ENCODE measurements at regions not wholly inside any gene's neighbourhood (a gene's known extent, or its start where the extent isn't known, plus 50 kb on each side); places are given as distances from the start of the nearest gene placed in this dataset.

DNA sequence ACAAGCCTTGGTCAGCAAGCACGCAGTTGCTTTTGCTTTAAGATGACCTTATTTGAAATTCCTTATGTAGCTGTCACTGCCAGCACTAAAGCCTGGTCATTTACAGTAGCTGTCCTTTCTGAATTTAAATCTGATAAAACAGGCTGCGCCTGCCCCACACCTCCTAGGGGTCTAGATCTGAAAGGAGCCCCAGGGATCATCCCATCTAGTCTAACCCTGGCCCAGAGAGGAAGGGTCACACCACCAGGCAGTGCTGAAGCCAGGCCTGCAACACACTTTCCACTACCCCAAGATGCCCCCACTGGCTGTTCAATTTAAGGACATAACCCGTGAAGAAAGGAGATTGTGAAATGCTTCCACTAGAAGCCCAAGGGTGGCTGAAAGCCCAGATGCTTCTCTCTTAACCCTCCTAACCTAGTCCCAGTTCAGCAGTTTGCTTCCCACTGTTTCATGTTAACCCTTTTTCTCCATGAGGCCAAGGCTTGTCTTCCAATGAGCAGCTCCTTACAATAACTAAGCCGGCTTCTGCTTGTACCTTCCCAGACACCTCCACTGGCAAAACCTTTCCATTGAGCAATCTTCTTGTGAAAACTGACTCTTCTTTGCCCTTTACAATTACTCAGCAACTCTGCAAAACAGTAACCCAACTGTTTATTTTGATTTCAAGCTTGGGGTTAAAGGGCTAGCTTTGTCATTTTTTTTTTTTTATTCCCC is 198.9 kb upstream of the LPP start:
- peak; percentile 34 to 38 for DNase-seq
- no peak overlapping the region for H3K4me3 ChIP-seq
- no peaks in the 10 kb centered on the region for H3K27me3 ChIP-seq
- no peaks in the 10 kb centered on the region for H3K36me3 ChIP-seq
- intact Hi-C loops (cut with DNase I; ENCODE audit: low total_unique reads) = no loop called here
- no peak for TF ChIP-seq POLR2A (IDR thresholded peaks at IDR 0.05)
- TF ChIP-seq, protein P1, sequence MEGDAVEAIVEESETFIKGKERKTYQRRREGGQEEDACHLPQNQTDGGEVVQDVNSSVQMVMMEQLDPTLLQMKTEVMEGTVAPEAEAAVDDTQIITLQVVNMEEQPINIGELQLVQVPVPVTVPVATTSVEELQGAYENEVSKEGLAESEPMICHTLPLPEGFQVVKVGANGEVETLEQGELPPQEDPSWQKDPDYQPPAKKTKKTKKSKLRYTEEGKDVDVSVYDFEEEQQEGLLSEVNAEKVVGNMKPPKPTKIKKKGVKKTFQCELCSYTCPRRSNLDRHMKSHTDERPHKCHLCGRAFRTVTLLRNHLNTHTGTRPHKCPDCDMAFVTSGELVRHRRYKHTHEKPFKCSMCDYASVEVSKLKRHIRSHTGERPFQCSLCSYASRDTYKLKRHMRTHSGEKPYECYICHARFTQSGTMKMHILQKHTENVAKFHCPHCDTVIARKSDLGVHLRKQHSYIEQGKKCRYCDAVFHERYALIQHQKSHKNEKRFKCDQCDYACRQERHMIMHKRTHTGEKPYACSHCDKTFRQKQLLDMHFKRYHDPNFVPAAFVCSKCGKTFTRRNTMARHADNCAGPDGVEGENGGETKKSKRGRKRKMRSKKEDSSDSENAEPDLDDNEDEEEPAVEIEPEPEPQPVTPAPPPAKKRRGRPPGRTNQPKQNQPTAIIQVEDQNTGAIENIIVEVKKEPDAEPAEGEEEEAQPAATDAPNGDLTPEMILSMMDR (IDR thresholded peaks at IDR 0.05) = no peak
- H3K4me1 ChIP-seq = no peaks in the 10 kb centered on the region
- H3K27ac ChIP-seq = no peak overlapping the region
- no peaks in the 10 kb centered on the region for H3K9me3 ChIP-seq

DNA sequence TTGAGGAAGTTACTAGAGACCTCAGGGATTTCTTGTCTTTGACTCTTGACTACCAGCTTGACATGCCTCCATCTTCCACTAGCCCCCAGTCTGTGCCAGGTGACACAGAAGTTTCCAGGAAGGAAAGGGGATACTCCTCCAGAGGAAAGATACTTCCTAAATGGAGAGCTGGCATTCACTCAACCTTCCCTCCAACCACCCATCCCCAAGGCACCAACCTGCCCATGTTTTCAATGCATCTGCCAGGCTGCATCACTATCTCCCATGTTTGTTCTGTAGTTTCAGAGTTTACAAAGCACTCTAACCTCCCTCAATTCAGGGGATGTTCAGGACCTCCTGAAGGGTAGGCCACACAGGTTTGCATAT is 198.4 kb upstream of the LPP start:
- no peaks in the 10 kb centered on the region for H3K27me3 ChIP-seq
- intact Hi-C loops (cut with DNase I; ENCODE audit: low total_unique reads) = no loop called here
- DNase-seq = no peak
- H3K9me3 ChIP-seq = no peaks in the 10 kb centered on the region
- H3K27ac ChIP-seq = no peak overlapping the region
- H3K36me3 ChIP-seq = no peaks in the 10 kb centered on the region
- TF ChIP-seq POLR2A (IDR thresholded peaks at IDR 0.05) = no peak
- no peak overlapping the region for H3K4me3 ChIP-seq
- no peaks in the 10 kb centered on the region for H3K4me1 ChIP-seq

DNA sequence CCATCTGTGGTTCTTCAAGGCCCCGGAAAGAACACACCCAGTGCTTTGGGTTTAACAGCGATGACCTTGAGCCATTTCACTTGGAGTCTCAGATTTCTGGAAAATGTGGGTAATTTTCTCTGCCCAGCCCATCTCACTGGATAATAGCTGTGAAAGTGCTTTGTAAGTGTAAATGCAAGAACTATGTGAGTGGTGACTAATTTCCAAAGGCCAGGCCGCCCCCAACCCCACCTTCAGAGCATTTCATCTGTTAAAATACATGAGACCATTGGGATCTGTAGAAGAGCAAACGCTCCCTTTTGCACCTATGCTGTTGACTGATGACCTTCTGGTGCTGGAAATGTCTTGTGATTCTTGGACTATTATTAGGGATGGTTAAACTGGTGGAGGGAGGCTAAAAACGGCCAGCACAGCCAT is 196.8 kb upstream of the LPP start:
- Histone ChIP-seq H3K27me3 (no peaks in the 10 kb centered on the region), H3K4me3 (no peak overlapping the region), H3K4me1 (no peaks in the 10 kb centered on the region), H3K27ac (no peak overlapping the region), H3K36me3 (no peaks in the 10 kb centered on the region), H3K9me3 (no peaks in the 10 kb centered on the region)
- intact Hi-C loops (cut with DNase I; ENCODE audit: low total_unique reads) = no loop called here
- TF ChIP-seq, protein P1 (IDR thresholded peaks at IDR 0.05) = no peak
- TF ChIP-seq POLR2A (IDR thresholded peaks at IDR 0.05) = no peak
- no peak for DNase-seq

DNA sequence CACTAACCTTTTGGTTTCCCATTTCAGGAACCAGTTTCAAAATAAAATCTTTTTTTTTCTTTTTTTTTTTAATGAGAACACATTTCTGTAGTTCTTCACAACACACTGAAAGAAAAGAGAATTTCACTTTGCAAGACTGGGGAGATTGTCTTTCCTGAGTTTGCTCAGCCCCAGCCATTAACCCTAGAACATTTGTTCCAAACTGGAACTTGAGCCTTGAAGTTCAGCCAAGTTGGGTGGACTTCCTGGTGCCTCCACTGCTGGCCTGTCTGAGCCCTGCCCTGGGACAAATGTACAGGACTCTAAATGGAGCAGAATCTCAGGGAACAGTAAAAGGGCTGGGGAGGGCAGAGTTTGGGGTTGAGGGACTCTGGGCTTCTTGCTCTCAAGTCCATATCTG is 196.4 kb upstream of the LPP start:
- no peak for TF ChIP-seq POLR2A (IDR thresholded peaks at IDR 0.05)
- TF ChIP-seq, protein P1 (IDR thresholded peaks at IDR 0.05) = no peak
- intact Hi-C loops (cut with DNase I; ENCODE audit: low total_unique reads) = no loop called here
- Histone ChIP-seq H3K27ac (no peak overlapping the region), H3K4me3 (no peak overlapping the region), H3K4me1 (no peaks in the 10 kb centered on the region), H3K36me3 (no peaks in the 10 kb centered on the region), H3K27me3 (no peaks in the 10 kb centered on the region), H3K9me3 (no peaks in the 10 kb centered on the region)
- DNase-seq = no peak

DNA sequence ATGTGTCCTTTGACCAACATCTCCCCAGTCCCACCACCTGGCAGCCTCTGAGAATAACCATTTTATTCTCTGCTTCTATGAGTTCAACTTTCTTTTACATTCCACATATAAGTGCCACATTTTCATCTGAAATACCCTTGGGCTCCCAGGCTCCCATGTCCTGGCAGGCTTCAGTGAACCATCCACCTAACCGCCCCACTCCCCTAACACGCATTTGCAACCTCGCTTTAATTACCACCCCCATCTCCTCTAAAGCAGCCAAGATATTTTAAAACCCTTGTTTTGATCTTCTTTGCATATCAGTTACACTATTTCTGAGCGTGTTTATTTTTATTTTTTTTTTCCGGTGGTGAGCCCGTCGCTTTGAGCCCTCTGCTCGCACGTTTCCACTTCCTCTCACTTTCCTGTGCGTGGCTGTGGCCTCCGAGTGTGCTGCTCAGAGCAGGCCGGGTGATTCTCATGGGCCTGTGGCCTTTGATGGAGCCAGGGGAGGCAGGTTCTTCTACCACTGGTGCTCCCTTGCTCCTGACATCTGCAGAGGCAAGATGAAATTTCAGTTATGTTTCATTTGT is 195.4 kb upstream of the LPP start:
- H3K27me3 ChIP-seq = no peaks in the 10 kb centered on the region
- TF ChIP-seq, protein P1 (IDR thresholded peaks at IDR 0.05) = no peak
- TF ChIP-seq POLR2A (IDR thresholded peaks at IDR 0.05) = no peak
- H3K27ac ChIP-seq = no peak overlapping the region
- no peak overlapping the region for H3K4me3 ChIP-seq
- H3K9me3 ChIP-seq = no peaks in the 10 kb centered on the region
- H3K4me1 ChIP-seq = no peaks in the 10 kb centered on the region
- no peak for DNase-seq
- intact Hi-C loops (cut with DNase I; ENCODE audit: low total_unique reads) = no loop called here
- no peaks in the 10 kb centered on the region for H3K36me3 ChIP-seq

All from uterus (tissue), 3 donors.